ENCODE measurements at regions not wholly inside any gene's neighbourhood (a gene's known extent, or its start where the extent isn't known, plus 50 kb on each side); places are given as distances from the start of the nearest gene placed in this dataset.

GRCh38 chr3:30294241-30294667 is 312.1 kb upstream of the TGFBR2 start:
- no peak overlapping the region for H3K4me3 ChIP-seq (ENCODE audit: low read depth, low read length)
- DNase-seq (ENCODE audit: low read depth) = no peak
- TF ChIP-seq CTCF (conservative IDR thresholded peaks at IDR 0.05; ENCODE audit: low read depth, low read length) = no peak

DNA sequence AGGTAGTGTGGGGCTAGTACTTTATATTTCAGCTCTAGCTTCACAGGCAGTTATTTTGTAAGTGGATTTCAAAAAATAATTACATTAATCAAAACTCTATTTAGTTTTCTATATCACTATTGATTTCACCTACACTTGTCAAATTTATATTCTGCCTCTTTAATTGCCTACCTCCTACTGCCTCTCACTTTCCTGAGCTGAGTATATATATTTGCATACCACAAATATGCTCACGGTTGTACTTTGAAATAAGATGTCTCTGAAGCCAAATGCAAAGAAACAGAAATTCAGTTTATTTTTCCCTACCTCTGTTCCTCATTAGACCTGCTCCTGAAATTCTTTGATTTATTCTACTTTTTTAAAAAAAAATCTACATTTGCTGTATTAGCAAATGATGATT is 309.3 kb upstream of the TGFBR2 start:
- H3K4me3 ChIP-seq (ENCODE audit: low read depth, low read length) = no peak overlapping the region
- no peak for DNase-seq (ENCODE audit: low read depth)
- no peak for TF ChIP-seq CTCF (conservative IDR thresholded peaks at IDR 0.05; ENCODE audit: low read depth, low read length)

DNA sequence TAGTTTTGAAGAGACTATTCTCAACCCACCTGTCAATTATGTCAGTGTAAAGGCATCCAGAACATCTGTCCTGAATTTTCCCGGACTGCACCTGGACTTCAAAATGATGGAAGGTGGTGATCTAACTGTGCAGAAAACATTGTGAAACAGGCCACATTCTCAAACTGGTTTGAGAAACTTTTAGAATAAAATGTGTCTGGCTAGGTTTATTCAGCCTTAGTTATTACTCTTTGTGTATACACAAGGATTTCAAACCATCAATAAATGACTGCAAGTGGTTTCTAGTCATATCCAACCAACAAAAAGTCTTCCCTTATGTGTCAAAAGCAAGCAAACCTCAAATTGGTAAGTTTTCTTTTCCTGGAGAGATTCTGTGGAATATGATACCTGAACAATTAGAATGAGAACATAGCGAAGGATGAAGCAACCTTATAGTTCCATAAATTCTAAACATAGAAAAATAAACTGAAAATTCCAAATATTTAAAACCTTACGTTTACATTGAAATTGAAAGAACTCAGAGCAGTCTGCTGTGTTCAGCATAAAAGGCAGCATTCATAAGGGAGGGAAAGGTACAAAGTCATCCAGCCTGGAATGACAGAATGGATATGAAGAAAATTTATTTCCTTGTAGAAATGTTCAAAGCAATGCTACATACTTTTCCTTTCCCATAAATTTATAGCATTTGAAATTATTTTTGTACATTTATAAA is 306.6 kb upstream of the TGFBR2 start:
- no peak for DNase-seq (ENCODE audit: low read depth)
- no peak for TF ChIP-seq CTCF (conservative IDR thresholded peaks at IDR 0.05; ENCODE audit: low read depth, low read length)
- H3K4me3 ChIP-seq (ENCODE audit: low read depth, low read length) = no peak overlapping the region

DNA sequence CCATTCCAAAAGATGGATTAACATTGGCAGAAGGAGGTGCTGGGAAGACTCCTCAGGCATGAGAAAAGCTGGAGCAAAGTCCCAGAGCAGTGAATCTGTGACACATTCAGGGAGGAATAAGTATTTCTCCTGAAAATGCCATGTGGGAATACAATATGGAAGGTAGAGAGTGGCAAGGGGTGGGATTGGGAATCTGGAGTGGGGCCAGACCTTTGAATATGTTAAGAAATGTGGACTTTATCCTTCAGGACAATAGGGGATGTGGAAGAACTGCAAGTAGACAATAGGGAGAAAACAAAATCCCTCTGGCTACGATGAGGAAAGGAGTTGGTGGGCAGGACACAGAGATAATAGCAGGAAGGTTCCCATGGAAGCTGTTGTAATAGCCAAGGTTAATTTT is 305.6 kb upstream of the TGFBR2 start:
- no peak overlapping the region for H3K4me3 ChIP-seq (ENCODE audit: low read depth, low read length)
- no peak for DNase-seq (ENCODE audit: low read depth)
- TF ChIP-seq CTCF (conservative IDR thresholded peaks at IDR 0.05; ENCODE audit: low read depth, low read length) = no peak

DNA sequence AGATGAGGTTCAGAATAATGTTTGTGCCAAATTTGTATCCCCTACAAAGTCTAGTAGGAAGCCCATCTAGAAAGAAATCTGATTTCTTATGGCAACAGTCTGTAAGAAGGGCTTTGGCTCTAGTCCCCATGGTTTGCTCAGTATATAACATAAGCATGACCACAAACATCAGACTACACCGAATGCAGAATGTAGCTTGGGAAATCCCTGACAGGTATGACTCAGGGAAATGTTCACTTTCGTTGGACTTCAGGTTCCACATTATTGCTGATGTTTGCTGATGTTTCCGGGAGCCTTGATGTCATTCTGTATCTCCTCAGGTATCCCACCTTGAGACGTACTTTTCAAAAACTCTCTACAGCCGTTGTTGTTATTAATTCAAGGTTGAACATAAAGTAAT is 304.4 kb upstream of the TGFBR2 start:
- DNase-seq (ENCODE audit: low read depth) = no peak
- TF ChIP-seq CTCF (conservative IDR thresholded peaks at IDR 0.05; ENCODE audit: low read depth, low read length) = no peak
- no peak overlapping the region for H3K4me3 ChIP-seq (ENCODE audit: low read depth, low read length)

- DNase-seq (ENCODE audit: low read depth) = no peak
- no peak overlapping the region for H3K4me3 ChIP-seq (ENCODE audit: low read depth, low read length)
- TF ChIP-seq CTCF (conservative IDR thresholded peaks at IDR 0.05; ENCODE audit: low read depth, low read length) = no peak
Observed at GRCh38 chr3:30303770-30304169, 302.6 kb upstream of the TGFBR2 start.

GRCh38 chr3:30305021-30305420 is 301.4 kb upstream of the TGFBR2 start:
- no peak for TF ChIP-seq CTCF (conservative IDR thresholded peaks at IDR 0.05; ENCODE audit: low read depth, low read length)
- DNase-seq (ENCODE audit: low read depth) = no peak
- no peak overlapping the region for H3K4me3 ChIP-seq (ENCODE audit: low read depth, low read length)
